Mucosa of rectum (tissue), 2 donors: ENCODE measurements at regions not wholly inside any gene's neighbourhood (a gene's known extent, or its start where the extent isn't known, plus 50 kb on each side); places are given as distances from the start of the nearest gene placed in this dataset.

Experiments
- H3K27ac ChIP-seq, 2 donors: one replicate each; pipeline ENCODE4 v1.7.0; 2013; ENCODE audit warnings: inconsistent platforms in 2 of 2, low read depth in 2 of 2, low read length in 2 of 2
- H3K27me3 ChIP-seq, 2 donors: one replicate each; pipeline ENCODE4 v1.7.0; 2013; ENCODE audit warnings: low read length in 2 of 2; ENCODE audit not compliant: control insufficient read depth in 2 of 2, insufficient read depth in 2 of 2
- H3K36me3 ChIP-seq, 2 donors: one replicate each; pipeline ENCODE4 v1.7.0; 2013; ENCODE audit warnings: low read length in 2 of 2; ENCODE audit not compliant: control insufficient read depth in 2 of 2, insufficient read depth in 2 of 2
- H3K4me1 ChIP-seq, 2 donors: one replicate each; pipeline ENCODE4 v1.7.0; 2013; ENCODE audit warnings: low read length in 2 of 2, mild to moderate bottlenecking in 1 of 2; ENCODE audit not compliant: control insufficient read depth in 2 of 2, insufficient read depth in 2 of 2
- H3K4me3 ChIP-seq, 2 donors: one replicate each; pipeline ENCODE4 v1.7.0; 2013; ENCODE audit warnings: low read length in 2 of 2
- H3K9ac ChIP-seq, 2 donors: one replicate each; pipeline ENCODE4 v1.7.0; 2013; ENCODE audit warnings: low read length in 2 of 2, low read depth in 1 of 2, mild to moderate bottlenecking in 1 of 2
- H3K9me3 ChIP-seq, 2 donors: one replicate each; pipeline ENCODE4 v1.7.0; 2013; ENCODE audit warnings: low read length in 2 of 2; ENCODE audit not compliant: control insufficient read depth in 2 of 2
- donor health status: healthy.
- donor health status: Normal muscosa, but diverticular disease.

DNA sequence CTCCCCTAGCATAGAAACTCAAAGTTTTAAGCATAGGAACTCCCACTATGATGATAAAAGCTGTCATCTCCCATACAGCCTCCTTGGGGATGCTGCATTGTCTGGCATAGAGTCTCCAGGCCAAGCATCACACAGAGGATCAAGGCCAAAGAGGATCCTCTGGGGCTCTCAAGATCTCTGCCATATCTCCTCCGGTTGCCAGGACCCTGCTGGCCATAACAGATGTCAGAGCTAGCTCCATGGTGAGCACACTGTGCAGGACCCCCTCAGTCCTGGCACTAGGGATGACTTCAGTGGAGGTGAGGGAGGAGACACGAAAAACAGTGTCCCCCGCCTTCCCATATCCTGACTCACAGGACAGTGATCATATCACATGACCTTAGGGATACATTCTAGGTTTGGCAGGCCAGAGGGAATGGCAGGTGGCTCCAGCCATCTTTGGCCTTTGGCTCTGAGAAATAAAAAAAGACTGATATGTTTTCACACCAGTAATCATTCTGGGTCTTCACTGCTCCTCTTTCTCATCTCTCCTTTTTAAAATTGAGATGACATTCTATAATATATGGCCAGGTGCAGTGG lies 235.0 kb downstream of the MYCN start:
- Histone ChIP-seq H3K27ac (no peak overlapping the region), H3K9ac (no peak overlapping the region), H3K27me3 (no peaks in the 10 kb centered on the region), H3K9me3 (no peaks in the 10 kb centered on the region), H3K4me3 (no peak overlapping the region), H3K4me1 (peaks cover 0 to 4% of the 10 kb centered on the region in 2 donors), H3K36me3 (no peaks in the 10 kb centered on the region)

DNA sequence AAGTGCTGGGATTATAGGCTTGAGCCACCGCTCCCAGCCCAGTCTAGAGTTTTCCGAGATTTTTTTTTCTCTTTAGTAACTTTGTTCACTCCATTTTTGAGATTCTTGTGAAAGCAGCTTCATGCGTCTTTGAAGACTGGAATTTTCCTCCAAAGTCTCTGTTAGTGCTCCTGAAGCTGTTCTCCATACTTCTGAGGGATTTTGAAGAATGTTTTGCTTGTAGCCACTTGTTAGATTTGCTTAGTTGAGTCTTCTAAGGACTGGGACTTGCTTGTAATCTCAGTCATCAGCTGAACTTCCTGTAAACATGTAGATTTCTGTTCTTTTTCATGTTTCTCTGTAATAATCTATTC lies 234.3 kb downstream of the MYCN start:
- H3K27me3 ChIP-seq: no peaks in the 10 kb centered on the region
- H3K9me3 ChIP-seq: no peaks in the 10 kb centered on the region
- H3K36me3 ChIP-seq: no peaks in the 10 kb centered on the region
- H3K9ac ChIP-seq: no peak overlapping the region
- no peak overlapping the region for H3K27ac ChIP-seq
- no peak overlapping the region for H3K4me3 ChIP-seq
- peaks cover 0 to 2% of the 10 kb centered on the region in 2 donors for H3K4me1 ChIP-seq

DNA sequence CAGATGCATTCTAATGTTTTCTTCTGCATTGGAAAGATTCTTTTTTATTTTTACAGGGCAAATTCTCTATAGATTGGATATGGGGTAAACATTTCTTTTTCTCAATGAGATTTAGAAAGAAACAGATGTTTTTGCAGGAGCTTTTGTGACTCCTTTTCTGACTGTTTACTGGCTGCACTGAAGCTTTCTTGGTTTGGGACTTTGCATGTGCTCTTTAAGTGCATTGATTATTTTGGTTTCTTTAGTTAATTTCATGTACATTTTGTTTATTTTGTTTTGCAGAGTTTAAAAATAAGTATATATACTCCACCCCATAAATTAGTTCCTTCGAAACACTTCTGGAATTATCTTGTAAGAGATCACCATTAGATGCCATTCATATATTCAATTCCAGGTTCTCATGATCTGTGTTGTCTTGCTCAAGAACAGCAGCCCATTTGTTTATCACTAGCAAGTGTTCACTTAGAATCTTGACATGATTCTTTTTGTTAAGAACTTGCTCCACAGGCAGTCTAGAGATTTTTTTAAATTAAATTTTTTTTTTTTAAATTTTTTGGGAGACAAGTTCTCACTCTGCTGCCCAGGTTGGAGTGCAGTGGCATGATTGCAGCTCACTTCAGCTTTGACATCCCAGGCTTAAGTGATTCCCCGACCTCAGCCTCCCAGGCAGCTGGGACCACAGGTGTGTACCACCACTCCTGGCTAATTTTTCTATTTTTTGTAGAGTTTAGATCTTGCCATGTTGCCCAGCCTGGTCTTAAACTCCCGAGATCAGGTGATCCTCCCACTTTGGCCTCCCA lies 233.7 kb downstream of the MYCN start:
- H3K27me3 ChIP-seq: no peaks in the 10 kb centered on the region
- no peaks in the 10 kb centered on the region for H3K36me3 ChIP-seq
- no peaks in the 10 kb centered on the region for H3K9me3 ChIP-seq
- H3K27ac ChIP-seq: no peak overlapping the region
- H3K4me1 ChIP-seq: no peaks in the 10 kb centered on the region
- H3K4me3 ChIP-seq: no peak overlapping the region
- no peak overlapping the region for H3K9ac ChIP-seq

DNA sequence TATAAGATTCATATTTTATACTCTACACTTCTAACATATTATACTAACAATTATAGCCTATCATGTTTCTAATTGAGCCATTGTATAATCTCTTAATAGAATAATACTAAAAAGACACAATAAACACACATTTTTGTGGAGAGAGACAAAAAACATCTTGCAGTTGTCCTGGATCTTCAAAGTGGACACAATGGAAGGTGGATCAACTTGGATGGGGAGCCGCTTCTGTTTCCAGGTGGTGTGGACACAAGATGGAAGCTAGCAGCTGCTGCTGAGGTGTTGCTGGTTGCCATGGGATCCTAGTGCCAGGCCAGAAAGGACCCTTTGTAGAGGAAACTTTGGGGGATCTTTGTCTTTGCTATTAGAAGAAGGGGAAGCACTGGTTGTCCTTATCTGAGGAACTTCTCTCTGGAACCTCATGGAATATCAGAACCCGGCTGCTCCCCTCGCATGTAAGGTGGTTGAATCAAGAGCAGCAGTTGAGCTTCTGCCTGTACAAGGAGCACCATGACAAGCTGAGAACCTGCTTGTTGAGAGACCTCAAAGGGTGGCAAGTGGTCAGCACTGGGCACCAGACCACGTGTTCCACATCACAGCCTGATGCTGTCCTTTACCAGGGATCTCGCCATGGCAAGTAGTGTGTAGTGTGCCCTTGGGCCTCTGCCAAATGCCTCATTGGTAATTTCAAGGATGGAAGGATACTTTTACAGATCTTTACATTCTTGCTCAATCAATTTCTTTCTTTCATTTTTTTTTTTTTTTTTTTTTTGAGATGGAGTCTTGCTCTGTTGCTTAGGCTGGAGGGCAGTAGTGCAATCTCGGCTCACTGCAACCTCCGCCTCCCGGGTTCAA lies 232.2 kb downstream of the MYCN start:
- H3K4me3 ChIP-seq: no peak overlapping the region
- H3K9ac ChIP-seq: no peak overlapping the region
- no peaks in the 10 kb centered on the region for H3K9me3 ChIP-seq
- H3K36me3 ChIP-seq: no peaks in the 10 kb centered on the region
- no peaks in the 10 kb centered on the region for H3K4me1 ChIP-seq
- no peak overlapping the region for H3K27ac ChIP-seq
- no peaks in the 10 kb centered on the region for H3K27me3 ChIP-seq

DNA sequence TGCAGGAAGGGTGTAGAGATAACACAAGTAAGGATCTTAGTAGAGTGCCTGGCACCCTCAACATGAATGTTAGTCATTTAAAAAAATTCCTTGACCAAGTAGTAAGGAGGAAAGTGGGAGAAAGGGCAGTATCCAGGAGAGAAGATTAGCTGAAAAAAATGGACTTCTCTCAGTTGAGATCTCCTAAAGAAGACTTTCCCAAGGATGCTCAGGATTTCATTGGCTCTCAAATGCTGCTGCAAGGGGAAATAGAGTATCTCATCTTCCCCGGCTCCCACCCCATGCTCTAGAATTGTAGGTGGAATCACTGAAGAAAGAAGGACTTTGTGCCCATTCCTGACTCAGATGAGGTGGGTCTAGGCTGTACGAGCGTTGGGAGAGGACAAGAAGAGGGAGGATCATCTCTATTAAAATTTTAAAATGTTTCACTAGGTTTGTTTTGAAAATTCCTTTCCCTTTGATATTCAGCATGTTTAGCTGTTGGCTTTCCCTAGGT lies 231.1 kb downstream of the MYCN start:
- Histone ChIP-seq H3K9me3 (no peaks in the 10 kb centered on the region), H3K27me3 (no peaks in the 10 kb centered on the region), H3K4me1 (no peaks in the 10 kb centered on the region), H3K9ac (no peak overlapping the region), H3K36me3 (no peaks in the 10 kb centered on the region), H3K27ac (no peak overlapping the region), H3K4me3 (no peak overlapping the region)

DNA sequence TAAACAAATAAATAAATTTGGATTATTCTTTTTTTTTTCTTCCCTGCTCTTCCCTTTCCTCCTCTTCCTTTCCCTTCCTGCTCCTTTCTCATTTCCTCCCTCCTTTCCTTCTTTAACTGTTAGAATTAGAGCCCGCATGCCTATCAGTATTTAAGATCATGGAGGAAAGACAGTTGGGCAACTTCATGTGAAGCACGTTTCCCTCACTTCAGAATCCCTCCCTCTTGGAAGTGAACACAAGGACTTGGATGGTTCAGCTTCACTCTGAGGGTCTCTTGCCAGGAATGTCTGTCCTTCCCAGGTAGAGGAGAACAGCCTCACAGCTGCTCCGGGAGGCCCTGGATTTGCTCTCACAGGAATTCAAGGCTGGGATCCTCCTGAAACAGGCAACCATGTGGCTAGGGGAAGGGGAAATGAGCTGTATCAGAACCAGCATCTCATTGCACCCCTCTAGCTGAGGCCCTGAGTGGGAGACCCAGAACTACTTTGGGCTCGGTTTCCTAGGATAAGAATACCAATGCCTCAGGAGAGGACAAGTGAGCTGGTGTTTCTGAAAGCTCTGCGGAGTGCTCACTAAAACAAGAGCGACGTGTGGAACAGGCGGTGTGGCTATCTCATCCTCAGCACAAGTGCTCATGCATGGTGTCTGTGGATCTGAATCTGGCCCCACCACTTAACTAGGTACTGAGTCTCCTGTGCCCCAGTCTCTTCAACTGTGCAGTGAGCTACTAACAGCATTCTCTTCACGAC lies 230.5 kb downstream of the MYCN start:
- no peaks in the 10 kb centered on the region for H3K36me3 ChIP-seq
- H3K9me3 ChIP-seq: no peaks in the 10 kb centered on the region

DNA sequence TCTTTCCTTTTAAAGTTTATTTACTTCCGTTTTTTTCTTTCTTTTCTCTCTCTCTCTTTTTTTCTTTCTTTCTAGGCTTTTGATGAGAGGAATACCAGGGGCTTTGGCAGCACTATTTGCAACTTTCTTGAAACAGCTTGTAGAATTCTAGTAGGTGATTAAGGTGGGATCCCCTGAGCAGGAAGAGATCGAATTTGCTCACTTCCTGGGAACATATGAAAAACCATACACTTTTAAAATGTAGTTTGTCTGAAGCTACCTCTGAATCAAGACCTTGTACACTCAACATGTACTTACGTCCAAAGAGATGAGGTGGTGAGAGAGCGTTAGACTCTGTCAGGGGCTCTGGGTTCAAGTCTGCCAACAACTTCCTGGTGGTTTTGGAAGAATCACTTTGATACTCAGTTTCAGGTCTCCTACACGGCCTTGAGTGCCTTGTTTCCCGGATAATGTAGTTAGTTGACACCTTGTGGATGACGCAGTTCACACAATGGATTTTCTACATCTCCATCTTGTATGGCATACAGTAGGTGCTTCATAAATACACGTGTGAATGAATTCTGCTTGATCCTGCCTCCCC lies 229.1 kb downstream of the MYCN start:
- no peaks in the 10 kb centered on the region for H3K27me3 ChIP-seq
- no peak overlapping the region for H3K4me3 ChIP-seq
- no peaks in the 10 kb centered on the region for H3K36me3 ChIP-seq
- no peak overlapping the region for H3K27ac ChIP-seq
- no peaks in the 10 kb centered on the region for H3K9me3 ChIP-seq
- H3K9ac ChIP-seq: no peak overlapping the region
- H3K4me1 ChIP-seq: no peaks in the 10 kb centered on the region

More for the DNA sequence above, 230.5 kb downstream of the MYCN start:
- H3K27me3 ChIP-seq: no peaks in the 10 kb centered on the region
- H3K27ac ChIP-seq: no peak overlapping the region
- H3K4me1 ChIP-seq: no peaks in the 10 kb centered on the region
- H3K4me3 ChIP-seq: no peak overlapping the region
- no peak overlapping the region for H3K9ac ChIP-seq

DNA sequence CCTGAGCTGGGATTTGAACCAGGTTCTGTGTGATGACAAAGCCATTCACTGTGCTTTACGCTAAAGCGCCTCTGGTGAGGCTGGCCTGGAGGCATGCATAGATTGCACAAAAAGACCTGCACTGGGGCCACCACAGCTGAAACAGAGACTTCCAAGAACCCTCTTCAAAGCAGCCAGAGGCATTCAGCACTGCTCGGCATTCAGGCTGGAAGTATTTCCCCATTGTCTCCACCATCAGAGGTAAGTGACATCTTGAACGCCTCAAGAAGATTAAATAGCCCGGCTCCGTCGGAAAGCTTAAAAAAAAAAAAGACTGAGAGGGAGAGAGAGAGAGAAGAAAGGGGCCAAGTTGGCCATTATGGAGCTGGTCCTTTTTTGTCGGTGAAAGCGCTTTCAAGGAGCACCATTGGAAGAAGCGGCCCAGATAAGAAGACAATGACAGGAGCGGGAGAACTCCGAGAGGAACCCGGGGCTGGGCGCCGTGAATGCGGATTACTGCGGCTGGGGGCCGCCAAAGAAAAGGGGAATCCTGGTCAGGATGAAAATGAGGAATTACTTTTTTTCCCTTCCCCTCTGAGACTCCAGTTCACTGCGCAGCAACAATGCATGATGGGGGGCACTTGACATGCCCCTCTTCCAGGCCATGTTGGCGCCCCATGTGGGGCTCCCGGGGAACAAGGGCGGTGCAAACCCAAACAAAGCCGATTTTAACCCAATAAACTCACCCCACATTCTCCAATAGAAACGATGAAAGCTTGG lies 228.3 kb downstream of the MYCN start:
- no peaks in the 10 kb centered on the region for H3K36me3 ChIP-seq
- no peaks in the 10 kb centered on the region for H3K9me3 ChIP-seq
- H3K4me1 ChIP-seq: no peaks in the 10 kb centered on the region
- H3K9ac ChIP-seq: no peak overlapping the region
- H3K27me3 ChIP-seq: no peaks in the 10 kb centered on the region
- H3K27ac ChIP-seq: no peak overlapping the region
- no peak overlapping the region for H3K4me3 ChIP-seq

DNA sequence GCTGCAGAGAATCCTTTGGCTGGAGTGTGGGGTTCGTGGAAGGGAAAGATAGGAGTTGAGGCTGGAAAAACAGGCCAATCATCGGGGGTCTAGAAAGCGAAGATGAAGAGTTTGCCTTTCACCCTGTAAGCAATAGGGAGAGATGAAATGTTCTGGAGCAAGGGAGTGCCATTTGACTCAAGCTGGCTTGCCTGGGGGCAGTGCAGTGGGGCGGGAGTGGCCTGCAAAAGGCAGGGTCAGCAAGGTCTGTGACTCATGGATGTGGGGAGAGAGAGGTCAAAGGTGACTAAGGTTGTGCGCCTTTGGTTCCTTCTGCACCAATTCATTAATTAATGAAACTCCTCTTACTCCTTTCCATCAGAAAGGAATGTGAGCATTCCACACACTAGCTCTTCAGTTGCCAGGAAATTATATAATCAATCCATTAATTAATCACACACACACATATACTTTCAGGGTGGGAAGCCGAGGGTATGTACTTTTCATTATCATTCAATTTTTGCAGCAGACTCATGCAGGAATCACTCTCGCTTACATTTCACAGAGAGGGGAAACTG lies 227.6 kb downstream of the MYCN start:
- Histone ChIP-seq H3K36me3 (no peaks in the 10 kb centered on the region), H3K27ac (no peak overlapping the region), H3K9me3 (no peaks in the 10 kb centered on the region), H3K4me1 (no peaks in the 10 kb centered on the region), H3K4me3 (no peak overlapping the region), H3K27me3 (no peaks in the 10 kb centered on the region), H3K9ac (no peak overlapping the region)
